ENCODE measurements at regions not wholly inside any gene's neighbourhood (a gene's known extent, or its start where the extent isn't known, plus 50 kb on each side); places are given as distances from the start of the nearest gene placed in this dataset.

DNA sequence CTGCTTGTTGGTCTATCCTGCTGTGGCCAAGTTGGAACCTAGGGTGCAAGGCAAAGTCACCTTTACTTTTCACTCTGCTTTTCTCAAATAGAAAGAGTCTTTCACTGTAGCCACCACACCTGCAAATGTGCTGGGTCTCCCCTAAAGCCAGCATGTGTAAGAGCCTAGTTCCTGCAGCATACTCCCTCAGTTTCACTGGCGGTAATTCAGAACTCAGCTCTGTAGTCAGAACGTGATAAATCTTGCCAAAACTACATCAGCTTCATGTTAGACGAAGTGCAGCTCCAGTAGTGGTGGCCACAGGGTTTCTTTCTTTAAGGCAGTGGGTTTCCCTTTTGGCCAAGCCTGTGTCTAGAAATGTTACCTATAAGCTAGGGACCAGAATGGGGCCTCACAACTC lies 72.0 kb upstream of the HMGCLL1 start:
- TF ChIP-seq, protein P1, sequence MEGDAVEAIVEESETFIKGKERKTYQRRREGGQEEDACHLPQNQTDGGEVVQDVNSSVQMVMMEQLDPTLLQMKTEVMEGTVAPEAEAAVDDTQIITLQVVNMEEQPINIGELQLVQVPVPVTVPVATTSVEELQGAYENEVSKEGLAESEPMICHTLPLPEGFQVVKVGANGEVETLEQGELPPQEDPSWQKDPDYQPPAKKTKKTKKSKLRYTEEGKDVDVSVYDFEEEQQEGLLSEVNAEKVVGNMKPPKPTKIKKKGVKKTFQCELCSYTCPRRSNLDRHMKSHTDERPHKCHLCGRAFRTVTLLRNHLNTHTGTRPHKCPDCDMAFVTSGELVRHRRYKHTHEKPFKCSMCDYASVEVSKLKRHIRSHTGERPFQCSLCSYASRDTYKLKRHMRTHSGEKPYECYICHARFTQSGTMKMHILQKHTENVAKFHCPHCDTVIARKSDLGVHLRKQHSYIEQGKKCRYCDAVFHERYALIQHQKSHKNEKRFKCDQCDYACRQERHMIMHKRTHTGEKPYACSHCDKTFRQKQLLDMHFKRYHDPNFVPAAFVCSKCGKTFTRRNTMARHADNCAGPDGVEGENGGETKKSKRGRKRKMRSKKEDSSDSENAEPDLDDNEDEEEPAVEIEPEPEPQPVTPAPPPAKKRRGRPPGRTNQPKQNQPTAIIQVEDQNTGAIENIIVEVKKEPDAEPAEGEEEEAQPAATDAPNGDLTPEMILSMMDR (IDR thresholded peaks at IDR 0.05; ENCODE audit: partially characterized antibody, unreplicated experiment), result no peak
- Mint-ChIP-seq H3K4me1 (ENCODE audit: low read depth, unreplicated experiment) (no peaks in the 10 kb centered on the region), H3K27ac (ENCODE audit: unreplicated experiment) (no peak overlapping the region), H3K9me3 (ENCODE audit: unreplicated experiment) (no peaks in the 10 kb centered on the region), H3K36me3 (ENCODE audit: unreplicated experiment) (no peaks in the 10 kb centered on the region), H3K4me3 (ENCODE audit: unreplicated experiment) (no peak overlapping the region), H3K27me3 (ENCODE audit: unreplicated experiment) (no peaks in the 10 kb centered on the region)
- no peak for DNase-seq

DNA sequence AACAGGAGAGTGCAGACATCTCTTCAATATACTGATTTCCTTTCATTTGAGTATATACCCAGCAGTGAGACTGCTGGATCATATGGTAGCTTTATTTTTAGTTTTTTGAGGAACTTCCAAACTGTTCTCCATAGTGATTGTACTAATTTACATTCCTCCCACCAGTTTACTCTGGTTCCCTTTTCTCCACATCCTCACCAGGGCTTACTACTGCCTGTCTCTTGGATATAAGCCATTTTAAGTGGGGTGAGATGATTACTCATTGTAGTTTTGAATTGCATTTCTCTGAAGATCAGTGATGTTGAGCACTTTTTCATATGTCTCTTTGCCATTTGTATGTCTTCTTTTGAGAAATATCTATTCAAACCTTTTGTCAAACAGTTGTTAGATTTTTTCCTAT lies 64.9 kb upstream of the HMGCLL1 start:
- no peaks in the 10 kb centered on the region for H3K27me3 Mint-ChIP-seq (ENCODE audit: unreplicated experiment)
- H3K4me1 Mint-ChIP-seq (ENCODE audit: low read depth, unreplicated experiment), result no peaks in the 10 kb centered on the region
- DNase-seq, result no peak
- H3K4me3 Mint-ChIP-seq (ENCODE audit: unreplicated experiment), result no peak overlapping the region
- TF ChIP-seq, protein P1 (IDR thresholded peaks at IDR 0.05; ENCODE audit: partially characterized antibody, unreplicated experiment), result no peak
- no peaks in the 10 kb centered on the region for H3K36me3 Mint-ChIP-seq (ENCODE audit: unreplicated experiment)
- no peak overlapping the region for H3K27ac Mint-ChIP-seq (ENCODE audit: unreplicated experiment)
- no peaks in the 10 kb centered on the region for H3K9me3 Mint-ChIP-seq (ENCODE audit: unreplicated experiment)

DNA sequence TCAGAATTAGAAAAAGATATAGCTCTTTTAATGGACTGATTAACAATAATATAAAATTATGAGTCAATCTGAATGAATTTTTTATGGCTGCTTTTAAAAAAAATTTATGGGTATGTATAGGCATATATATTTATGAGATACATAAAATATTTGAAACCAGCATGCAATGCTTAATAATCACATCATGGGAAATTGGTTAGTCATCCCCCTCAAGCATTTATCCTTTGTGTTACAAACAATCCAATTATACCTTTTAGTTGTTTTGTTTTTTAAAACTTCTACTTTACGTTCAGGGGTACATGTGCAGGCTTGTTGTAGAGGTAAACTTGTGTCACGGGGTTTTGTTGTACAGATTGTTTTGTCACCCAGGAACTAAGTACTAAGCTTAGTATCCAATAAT lies 63.4 kb upstream of the HMGCLL1 start:
- Mint-ChIP-seq H3K36me3 (ENCODE audit: unreplicated experiment) (no peaks in the 10 kb centered on the region), H3K27me3 (ENCODE audit: unreplicated experiment) (no peaks in the 10 kb centered on the region), H3K4me1 (ENCODE audit: low read depth, unreplicated experiment) (no peaks in the 10 kb centered on the region), H3K9me3 (ENCODE audit: unreplicated experiment) (no peaks in the 10 kb centered on the region), H3K4me3 (ENCODE audit: unreplicated experiment) (no peak overlapping the region), H3K27ac (ENCODE audit: unreplicated experiment) (no peak overlapping the region)
- no peak for DNase-seq
- TF ChIP-seq, protein P1 (IDR thresholded peaks at IDR 0.05; ENCODE audit: partially characterized antibody, unreplicated experiment), result no peak

DNA sequence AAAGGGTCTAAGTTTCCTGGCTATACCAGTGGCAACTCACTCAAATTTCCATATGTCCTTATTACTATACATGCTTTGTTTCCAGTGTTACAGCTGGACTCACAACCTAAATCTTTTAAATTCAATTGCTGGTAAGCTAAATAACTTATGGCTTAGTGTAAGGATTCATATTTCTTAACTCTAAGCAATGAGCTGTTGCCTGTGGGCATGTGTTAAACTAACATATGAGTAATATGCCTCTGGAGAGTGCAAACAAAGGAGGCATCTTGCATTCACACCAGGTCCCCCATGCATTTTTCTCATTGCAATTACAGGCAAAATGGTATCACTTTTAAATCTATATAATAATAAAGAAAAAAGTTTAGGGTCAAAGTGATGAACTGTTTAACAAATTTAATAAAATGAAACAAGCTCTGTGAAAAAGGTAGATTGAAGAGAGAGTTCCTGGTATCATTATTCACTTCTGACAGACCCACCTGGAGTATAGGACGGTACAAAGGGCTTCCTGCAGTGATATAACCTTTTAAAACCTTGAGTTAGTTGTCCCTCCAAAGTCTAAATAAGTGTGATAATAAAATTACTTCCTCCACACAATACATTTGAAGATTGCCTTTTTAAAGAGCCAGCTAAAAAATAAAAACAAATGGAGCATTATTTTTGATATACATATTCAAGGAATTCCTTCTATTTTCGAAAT lies 57.6 kb upstream of the HMGCLL1 start:
- H3K27me3 Mint-ChIP-seq (ENCODE audit: unreplicated experiment), result no peaks in the 10 kb centered on the region
- no peak for DNase-seq
- H3K36me3 Mint-ChIP-seq (ENCODE audit: unreplicated experiment), result no peaks in the 10 kb centered on the region
- H3K9me3 Mint-ChIP-seq (ENCODE audit: unreplicated experiment), result no peaks in the 10 kb centered on the region
- H3K4me3 Mint-ChIP-seq (ENCODE audit: unreplicated experiment), result no peak overlapping the region
- H3K27ac Mint-ChIP-seq (ENCODE audit: unreplicated experiment), result no peak overlapping the region
- TF ChIP-seq, protein P1 (IDR thresholded peaks at IDR 0.05; ENCODE audit: partially characterized antibody, unreplicated experiment), result no peak
- H3K4me1 Mint-ChIP-seq (ENCODE audit: low read depth, unreplicated experiment), result no peaks in the 10 kb centered on the region

DNA sequence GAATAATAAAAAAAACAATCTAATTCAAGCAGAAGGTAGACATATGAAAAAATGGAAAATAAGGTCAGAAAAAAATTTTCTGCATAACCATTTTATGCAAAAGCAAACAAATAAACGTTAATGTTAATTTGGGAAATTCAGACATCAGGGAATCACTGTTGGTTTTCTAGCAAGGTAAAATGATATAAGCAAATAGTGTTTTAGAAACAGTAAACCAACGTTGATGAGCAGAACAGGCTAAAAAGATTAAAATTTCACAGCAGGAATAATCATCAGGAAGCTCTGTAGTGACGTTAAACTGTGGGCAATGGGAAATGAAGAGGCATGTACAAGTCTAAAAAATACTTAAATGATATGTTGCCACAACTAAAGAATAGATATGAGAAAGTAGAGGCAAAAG lies 54.5 kb upstream of the HMGCLL1 start:
- no peaks in the 10 kb centered on the region for H3K4me1 Mint-ChIP-seq (ENCODE audit: low read depth, unreplicated experiment)
- H3K9me3 Mint-ChIP-seq (ENCODE audit: unreplicated experiment), result no peaks in the 10 kb centered on the region
- peaks cover 7% of the 10 kb centered on the region for H3K36me3 Mint-ChIP-seq (ENCODE audit: unreplicated experiment)
- TF ChIP-seq, protein P1 (IDR thresholded peaks at IDR 0.05; ENCODE audit: partially characterized antibody, unreplicated experiment), result no peak
- no peak overlapping the region for H3K4me3 Mint-ChIP-seq (ENCODE audit: unreplicated experiment)
- H3K27me3 Mint-ChIP-seq (ENCODE audit: unreplicated experiment), result no peaks in the 10 kb centered on the region
- no peak overlapping the region for H3K27ac Mint-ChIP-seq (ENCODE audit: unreplicated experiment)
- no peak for DNase-seq

All from glutamatergic neuron (in vitro differentiated cells).